B cell (primary cell): ENCODE measurements at regions not wholly inside any gene's neighbourhood (a gene's known extent, or its start where the extent isn't known, plus 50 kb on each side); places are given as distances from the start of the nearest gene placed in this dataset.

Experiments
- CTCF ChIP-seq: fragments of 200-600 bp; IDR thresholded peaks from one replicate; pipeline ENCODE4 v1.8.0; 2022; ENCODE audit warnings: antibody characterized with exemption, mild to moderate bottlenecking
- EZH2 ChIP-seq: IDR thresholded peaks from 2 replicates; pipeline ENCODE4 v1.6.1; 2012; ENCODE audit warnings: borderline replicate concordance, low read depth, mild to moderate bottlenecking, moderate library complexity, low read length; ENCODE audit not compliant: insufficient read depth, poor library complexity, severe bottlenecking

- no peak for TF ChIP-seq CTCF
- no peak for TF ChIP-seq EZH2
Observed at GRCh38 chr12:131390412-131391334, 320.2 kb upstream of the SFSWAP start.
